SU-DHL-6 (cell line): ENCODE measurements at regions not wholly inside any gene's neighbourhood (a gene's known extent, or its start where the extent isn't known, plus 50 kb on each side); places are given as distances from the start of the nearest gene placed in this dataset.

Experiments
- H2AFZ ChIP-seq: fragments of 200-600 bp; sonication (generic); 2 replicates; pipeline ENCODE4 v1.6.1; 2014; ENCODE audit warnings: low read depth, mild to moderate bottlenecking, moderate library complexity, mixed read lengths, antibody characterized with exemption, low read length; ENCODE audit not compliant: severe bottlenecking
- H3F3A ChIP-seq: fragments of 200-600 bp; shearing (Covaris generic); 2 replicates; pipeline ENCODE4 v1.6.0; 2016; ENCODE audit warnings: antibody characterized with exemption, mild to moderate bottlenecking; ENCODE audit not compliant: insufficient read depth
- H3K27ac ChIP-seq: fragments of 200-600 bp; sonication (generic); 2 replicates; pipeline ENCODE4 v1.5.1; 2016; ENCODE audit warnings: low read depth, mild to moderate bottlenecking, low read length, moderate library complexity, mixed read lengths
- H3K27me3 ChIP-seq: fragments of 200-600 bp; sonication (generic), shearing (Covaris generic); 2 replicates; pipeline ENCODE4 v1.6.0; 2014; ENCODE audit warnings: mild to moderate bottlenecking, low read length
- H3K36me3 ChIP-seq: fragments of 200-600 bp; sonication (generic); 2 replicates; pipeline ENCODE4 v1.6.1; 2014; ENCODE audit warnings: mild to moderate bottlenecking, low read length, mixed read lengths
- H3K4me2 ChIP-seq: fragments of 300-600, 200-600 bp; shearing (Covaris generic), sonication (generic); 2 replicates; pipeline ENCODE4 v1.6.0; 2014; ENCODE audit warnings: low read length, low read depth, mild to moderate bottlenecking; ENCODE audit not compliant: poor library complexity, severe bottlenecking
- H3K4me3 ChIP-seq: fragments of 200-600 bp; sonication (generic); 2 replicates; pipeline ENCODE4 v1.5.1; 2014; ENCODE audit warnings: antibody characterized with exemption, low read length, mild to moderate bottlenecking, mixed read lengths; ENCODE audit not compliant: insufficient read depth, poor library complexity, severe bottlenecking
- H3K79me2 ChIP-seq: fragments of 200-600 bp; sonication (generic); 2 replicates; pipeline ENCODE4 v1.6.1; 2014; ENCODE audit warnings: mild to moderate bottlenecking, low read length, moderate library complexity; ENCODE audit not compliant: insufficient read depth
- H3K9ac ChIP-seq: fragments of 200-600 bp; sonication (generic); 2 replicates; pipeline ENCODE4 v1.7.0; 2014; ENCODE audit warnings: mild to moderate bottlenecking, low read length
- H3K9me2 ChIP-seq: fragments of 200-600 bp; sonication (generic); replicated peaks from 2 replicates; pipeline ENCODE4 v1.6.1; 2014; ENCODE audit warnings: low read length; ENCODE audit not compliant: insufficient read depth
- H3K9me3 ChIP-seq: fragments of 200-600 bp; sonication (generic); 2 replicates; pipeline ENCODE4 v1.6.1; 2014; ENCODE audit warnings: low read length, mixed read lengths; ENCODE audit not compliant: insufficient read depth
- H4K20me1 ChIP-seq: fragments of 200-600 bp; sonication (generic); 2 replicates; pipeline ENCODE4 v1.6.1; 2014; ENCODE audit warnings: low read depth, mild to moderate bottlenecking, antibody characterized with exemption, low read length, moderate library complexity, mixed read lengths
- CTCF ChIP-seq: fragments of 200-600 bp; sonication (generic); IDR thresholded peaks from one replicate; pipeline ENCODE4 v1.5.1; 2017; ENCODE audit warnings: antibody characterized with exemption, mild to moderate bottlenecking, low read length, moderate library complexity; ENCODE audit not compliant: insufficient read depth, poor library complexity, severe bottlenecking
- EZH2phosphoT487 ChIP-seq: fragments of 200-600 bp; sonication (generic), shearing (Covaris generic); conservative IDR thresholded peaks from 2 replicates; pipeline ENCODE4 v1.6.1; 2018; ENCODE audit warnings: mild to moderate bottlenecking, antibody characterized with exemption, low read length, moderate library complexity, mixed read lengths

GRCh38 chr12:45587012-45587411 is 142.5 kb upstream of the ARID2 start:
- H3K9me2 ChIP-seq, result no peaks in the 10 kb centered on the region
- H3K4me2 ChIP-seq, result no peak overlapping the region
- no peak overlapping the region for H3K27ac ChIP-seq
- H3K36me3 ChIP-seq, result no peaks in the 10 kb centered on the region
- H3K27me3 ChIP-seq, result no peaks in the 10 kb centered on the region
- no peak overlapping the region for H3K9ac ChIP-seq
- H3K9me3 ChIP-seq, result no peaks in the 10 kb centered on the region
- H4K20me1 ChIP-seq, result no peaks in the 10 kb centered on the region
- H3F3A ChIP-seq, result no peaks in the 10 kb centered on the region
- H3K79me2 ChIP-seq, result no peaks in the 10 kb centered on the region
- TF ChIP-seq CTCF (no peak), EZH2phosphoT487 (no peak)
- no peak overlapping the region for H2AFZ ChIP-seq
- H3K4me3 ChIP-seq, result no peak overlapping the region

- Histone ChIP-seq H3K9me3 (no peaks in the 10 kb centered on the region), H3F3A (no peaks in the 10 kb centered on the region), H3K9me2 (no peaks in the 10 kb centered on the region), H4K20me1 (no peaks in the 10 kb centered on the region), H3K27ac (no peak overlapping the region), H3K27me3 (no peaks in the 10 kb centered on the region), H3K4me2 (no peak overlapping the region), H2AFZ (no peak overlapping the region), H3K4me3 (no peak overlapping the region), H3K36me3 (no peaks in the 10 kb centered on the region), H3K9ac (no peak overlapping the region), H3K79me2 (no peaks in the 10 kb centered on the region)
- TF ChIP-seq EZH2phosphoT487 (no peak), CTCF (no peak)
Observed at GRCh38 chr12:45587877-45588533, 141.5 kb upstream of the ARID2 start.

- H3K27ac ChIP-seq, result no peak overlapping the region
- H4K20me1 ChIP-seq, result no peaks in the 10 kb centered on the region
- no peaks in the 10 kb centered on the region for H3K36me3 ChIP-seq
- TF ChIP-seq CTCF (no peak), EZH2phosphoT487 (no peak)
- H3K9me2 ChIP-seq, result no peaks in the 10 kb centered on the region
- no peaks in the 10 kb centered on the region for H3F3A ChIP-seq
- no peak overlapping the region for H3K4me2 ChIP-seq
- no peak overlapping the region for H3K9ac ChIP-seq
- H3K9me3 ChIP-seq, result no peaks in the 10 kb centered on the region
- no peak overlapping the region for H2AFZ ChIP-seq
- no peaks in the 10 kb centered on the region for H3K79me2 ChIP-seq
- H3K4me3 ChIP-seq, result no peak overlapping the region
- H3K27me3 ChIP-seq, result no peaks in the 10 kb centered on the region
Observed at GRCh38 chr12:45590646-45591045, 138.9 kb upstream of the ARID2 start.
